ENCODE measurements at regions not wholly inside any gene's neighbourhood (a gene's known extent, or its start where the extent isn't known, plus 50 kb on each side); places are given as distances from the start of the nearest gene placed in this dataset.

- TF ChIP-seq CTCF (IDR thresholded peaks at IDR 0.05) (no peak), POLR2A (IDR thresholded peaks at IDR 0.05) (no peak)
These were observed 517.8 kb downstream of the MIAT start for GRCh38 chr22:27175021-27175838.

Data from Peyer's patch (tissue), 4 donors.